ENCODE measurements at regions not wholly inside any gene's neighbourhood (a gene's known extent, or its start where the extent isn't known, plus 50 kb on each side); places are given as distances from the start of the nearest gene placed in this dataset.
A peak's percentile ranks its signal among the peaks of the same experiment; 100 is the strongest.
"Not testable (repeated sequence)": the region's sequence is repeated elsewhere in the genome, so short reads cannot be mapped to it uniquely, and the experiment has no call there.

GRCh38 chr16:88260881-88261665 lies 121.7 kb upstream of the ZNF469 start:
- not testable (repeated sequence) for FAIRE-seq

GRCh38 chr16:88261814-88262605 lies 120.7 kb upstream of the ZNF469 start:
- not testable (repeated sequence) for FAIRE-seq; DNase-seq (ENCODE audit: insufficient read length, low spot score)

More at GRCh38 chr16:88260881-88261665, 121.7 kb upstream of the ZNF469 start:
- DNase-seq (ENCODE audit: insufficient read length, low spot score): not testable (repeated sequence)

GRCh38 chr16:88262858-88263563 lies 119.7 kb upstream of the ZNF469 start:
- not testable (repeated sequence) for FAIRE-seq

GRCh38 chr16:88263681-88264287 lies 119.0 kb upstream of the ZNF469 start:
- DNase-seq (ENCODE audit: insufficient read length, low spot score); FAIRE-seq: not testable (repeated sequence)

More at GRCh38 chr16:88262858-88263563, 119.7 kb upstream of the ZNF469 start:
- not testable (repeated sequence) for DNase-seq (ENCODE audit: insufficient read length, low spot score)

- DNase-seq (ENCODE audit: insufficient read length, low spot score): no peak
These were observed 118.0 kb upstream of the ZNF469 start for GRCh38 chr16:88264641-88265285.

GRCh38 chr16:88265286-88265938 lies 117.3 kb upstream of the ZNF469 start:
- FAIRE-seq; DNase-seq (ENCODE audit: insufficient read length, low spot score): not testable (repeated sequence)

More at GRCh38 chr16:88264641-88265285, 118.0 kb upstream of the ZNF469 start:
- peak; percentile 33 for FAIRE-seq

- DNase-seq (ENCODE audit: insufficient read length, low spot score); FAIRE-seq: not testable (repeated sequence)
These were observed 116.7 kb upstream of the ZNF469 start for GRCh38 chr16:88266036-88266435.

- DNase-seq (ENCODE audit: insufficient read length, low spot score); FAIRE-seq: not testable (repeated sequence)
These were observed 115.7 kb upstream of the ZNF469 start for GRCh38 chr16:88266935-88267551.

GRCh38 chr16:88268186-88268970 lies 114.4 kb upstream of the ZNF469 start:
- FAIRE-seq; DNase-seq (ENCODE audit: insufficient read length, low spot score): not testable (repeated sequence)

- not testable (repeated sequence) for FAIRE-seq; DNase-seq (ENCODE audit: insufficient read length, low spot score)
These were observed 112.5 kb upstream of the ZNF469 start for GRCh38 chr16:88270171-88270790.

GRCh38 chr16:88271296-88271695 lies 111.5 kb upstream of the ZNF469 start:
- not testable (repeated sequence) for DNase-seq (ENCODE audit: insufficient read length, low spot score); FAIRE-seq

GRCh38 chr16:88271776-88272175 lies 111.0 kb upstream of the ZNF469 start:
- not testable (repeated sequence) for DNase-seq (ENCODE audit: insufficient read length, low spot score); FAIRE-seq

- FAIRE-seq; DNase-seq (ENCODE audit: insufficient read length, low spot score): not testable (repeated sequence)
These were observed 110.3 kb upstream of the ZNF469 start for GRCh38 chr16:88272437-88272836.

- not testable (repeated sequence) for FAIRE-seq; DNase-seq (ENCODE audit: insufficient read length, low spot score)
These were observed 108.5 kb upstream of the ZNF469 start for GRCh38 chr16:88274126-88274750.

GRCh38 chr16:88274847-88275246 lies 107.9 kb upstream of the ZNF469 start:
- FAIRE-seq (no peak), DNase-seq (ENCODE audit: insufficient read length, low spot score) (no peak)

- FAIRE-seq; DNase-seq (ENCODE audit: insufficient read length, low spot score): not testable (repeated sequence)
These were observed 107.2 kb upstream of the ZNF469 start for GRCh38 chr16:88275336-88276122.
